K562 (cell line): ENCODE measurements at regions not wholly inside any gene's neighbourhood (a gene's known extent, or its start where the extent isn't known, plus 50 kb on each side); places are given as distances from the start of the nearest gene placed in this dataset.

Experiments used
- BRF2 ChIP-seq: IDR thresholded peaks from 3 replicates; pipeline ENCODE4 v1.6.1; 2011; ENCODE audit warnings: borderline replicate concordance, mild to moderate bottlenecking; ENCODE audit not compliant: insufficient read length, insufficient read depth
- HMGN3 ChIP-seq: IDR thresholded peaks from 2 replicates; pipeline ENCODE4 v1.6.1; 2011; ENCODE audit warnings: borderline replicate concordance, low read depth, mild to moderate bottlenecking, mixed read lengths, low read length; ENCODE audit not compliant: insufficient read length; ENCODE audit errors: extremely low read depth
- HSF4 ChIP-seq: fragments of 250-450 bp; sonication (Bioruptor Pico); IDR thresholded peaks from 2 replicates; pipeline ENCODE4 v2.1.2; 2022; ENCODE audit warnings: mild to moderate bottlenecking, moderate library complexity, borderline replicate concordance
- L3MBTL2 ChIP-seq: fragments of 450-650 bp; IDR thresholded peaks from 2 replicates; pipeline ENCODE4 v1.6.1; 2016; ENCODE audit warnings: mild to moderate bottlenecking, moderate library complexity
- SIN3A ChIP-seq, 2 experiments: fragments of 150-350 bp in 1 of 2; IDR thresholded peaks; 2 replicates each; pipeline ENCODE4 v1.6.1; 2011 to 2016; ENCODE audit warnings: borderline replicate concordance in 2 of 2, low read depth in 2 of 2, low read length in 2 of 2, mild to moderate bottlenecking in 2 of 2, moderate library complexity in 2 of 2; ENCODE audit not compliant: control insufficient read depth in 1 of 2
- ZBTB1 ChIP-seq: sonication (generic); formaldehyde crosslinking; IDR thresholded peaks from 2 replicates; pipeline ENCODE4 v1.8.1; 2023; ENCODE audit warnings: missing genetic modification reagents, low read depth, mild to moderate bottlenecking, borderline replicate concordance
- ZNF766 ChIP-seq: fragments of 200-800 bp; sonication (Bioruptor generic); conservative IDR thresholded peaks from 2 replicates; pipeline ENCODE4 v1.6.1; 2016; ENCODE audit warnings: missing genetic modification characterization, missing compliant biosample characterization

GRCh38 chr15:87756072-87756471, 500.5 kb downstream of the NTRK3 start:
- no peak for TF ChIP-seq ZNF766 (CRISPR knock-in tag)
- TF ChIP-seq HSF4 (CRISPR knock-in tag), result no peak
- TF ChIP-seq ZBTB1 (CRISPR knock-in tag), result no peak
- no peak for TF ChIP-seq HMGN3
- no peak for TF ChIP-seq SIN3A (IDR thresholded peaks at IDR 0.05; ENCODE audit: borderline replicate concordance in 2 of 2, control insufficient read depth in 1 of 2, low read depth in 2 of 2, low read length in 2 of 2)
- TF ChIP-seq L3MBTL2, result no peak
- no peak for TF ChIP-seq BRF2
